Right lobe of liver (tissue), 6 donors: ENCODE measurements at regions not wholly inside any gene's neighbourhood (a gene's known extent, or its start where the extent isn't known, plus 50 kb on each side); places are given as distances from the start of the nearest gene placed in this dataset.
"Not testable (repeated sequence)": the region's sequence is repeated elsewhere in the genome, so short reads cannot be mapped to it uniquely, and the experiment has no call there.

Experiments
- ATAC-seq, 4 donors: fragments of 200-7000 bp; cut with Tn5 transposase; one replicate each; pipeline ENCODE4 v1.9.1; 2020; ENCODE audit warnings: mild to moderate bottlenecking in 4 of 4, moderate library complexity in 4 of 4
- DNase-seq, 3 donors: peaks; one replicate each; pipeline ENCODE4 v3.0.0-alpha.2; 2020
- H3K27ac ChIP-seq, 3 donors: fragments of 200-600 bp; one replicate each; pipeline ENCODE4 v1.8.0; 2022
- H3K27me3 ChIP-seq, 2 donors: fragments of 200-600 bp; one replicate each; pipeline ENCODE4 v1.8.0; 2022
- H3K36me3 ChIP-seq, 4 donors: fragments of 200-600 bp; sonication (generic) in 1 of 4; one replicate each; pipeline versions ENCODE4 v1.5.1 to v1.8.0; 2017 to 2022; ENCODE audit warnings: control low read depth in 1 of 4
- H3K4me1 ChIP-seq, 4 donors: fragments of 200-600 bp; sonication (generic) in 1 of 4; one replicate each; pipeline versions ENCODE4 v1.5.1 to v1.8.0; 2017 to 2022; ENCODE audit warnings: control low read depth in 1 of 4
- H3K4me3 ChIP-seq, 3 donors: fragments of 200-600 bp; one replicate each; pipeline ENCODE4 v1.8.0; 2022
- H3K9me3 ChIP-seq, 4 donors: fragments of 200-600 bp; sonication (generic) in 1 of 4; one replicate each; pipeline versions ENCODE4 v1.5.1 to v1.8.0; 2017 to 2022; ENCODE audit warnings: control low read depth in 1 of 4
- POLR2A ChIP-seq: fragments of 450-650 bp; IDR thresholded peaks from one replicate; pipeline ENCODE4 v1.6.1; 2017; ENCODE audit warnings: antibody characterized with exemption, mild to moderate bottlenecking
- WGBS: methylation state at CpG from one replicate; pipeline ENCODE4 v1.1.6; 2018; ENCODE audit warnings: low coverage, low lambda C conversion rate; ENCODE audit not compliant: insufficient coverage; ENCODE audit errors: missing lambda C conversion rate; 5-methylcytosine and 5-hydroxymethylcytosine counted together
- intact Hi-C, 2 donors: fragments of 100-400 bp; cut with DNase I; formaldehyde crosslinking; loops; one replicate each; pipeline versions ENCODE4 v1.11.2 to v1.14.1; 2022
- TF ChIP-seq, protein P1 (sequence below), 4 donors: fragments of 200-600 bp in 3 of 4; fragments of 450-650 bp in 1 of 4; IDR thresholded peaks; one replicate each; pipeline versions ENCODE4 v1.5.1 to v1.8.0; 2016 to 2022; ENCODE audit warnings: antibody characterized with exemption in 4 of 4, mild to moderate bottlenecking in 2 of 4
- donor health status: DM: no; HTN: yes; CAD: no.
- donor health status: DM: no; HTN: no; CAD: no.
- donor health status: DM: no; HTN: no; CAD: no.
- donor health status: DM: no; HTN: yes; CAD: no.
- donor health status: DM: no; HTN: yes; CAD: no.

GRCh38 chr6:68139130-68139529, 496.0 kb upstream of the ADGRB3 start:
- no peaks in the 10 kb centered on the region for H3K27me3 ChIP-seq
- intact Hi-C loops: no loop called here
- DNase-seq: no peak
- WGBS: 33% methylated on average over 1 of the region's 1 CpG
- TF ChIP-seq, protein P1, sequence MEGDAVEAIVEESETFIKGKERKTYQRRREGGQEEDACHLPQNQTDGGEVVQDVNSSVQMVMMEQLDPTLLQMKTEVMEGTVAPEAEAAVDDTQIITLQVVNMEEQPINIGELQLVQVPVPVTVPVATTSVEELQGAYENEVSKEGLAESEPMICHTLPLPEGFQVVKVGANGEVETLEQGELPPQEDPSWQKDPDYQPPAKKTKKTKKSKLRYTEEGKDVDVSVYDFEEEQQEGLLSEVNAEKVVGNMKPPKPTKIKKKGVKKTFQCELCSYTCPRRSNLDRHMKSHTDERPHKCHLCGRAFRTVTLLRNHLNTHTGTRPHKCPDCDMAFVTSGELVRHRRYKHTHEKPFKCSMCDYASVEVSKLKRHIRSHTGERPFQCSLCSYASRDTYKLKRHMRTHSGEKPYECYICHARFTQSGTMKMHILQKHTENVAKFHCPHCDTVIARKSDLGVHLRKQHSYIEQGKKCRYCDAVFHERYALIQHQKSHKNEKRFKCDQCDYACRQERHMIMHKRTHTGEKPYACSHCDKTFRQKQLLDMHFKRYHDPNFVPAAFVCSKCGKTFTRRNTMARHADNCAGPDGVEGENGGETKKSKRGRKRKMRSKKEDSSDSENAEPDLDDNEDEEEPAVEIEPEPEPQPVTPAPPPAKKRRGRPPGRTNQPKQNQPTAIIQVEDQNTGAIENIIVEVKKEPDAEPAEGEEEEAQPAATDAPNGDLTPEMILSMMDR (IDR thresholded peaks at IDR 0.05): no peak
- TF ChIP-seq POLR2A: no peak
- ATAC-seq: no peak
- no peaks in the 10 kb centered on the region for H3K9me3 ChIP-seq
- H3K4me1 ChIP-seq: no peaks in the 10 kb centered on the region
- no peaks in the 10 kb centered on the region for H3K36me3 ChIP-seq
- H3K4me3 ChIP-seq: no peak overlapping the region
- no peak overlapping the region for H3K27ac ChIP-seq

- no peak overlapping the region for H3K4me3 ChIP-seq
- H3K27ac ChIP-seq: no peak overlapping the region
- H3K4me1 ChIP-seq: no peaks in the 10 kb centered on the region
- H3K9me3 ChIP-seq: no peaks in the 10 kb centered on the region
- TF ChIP-seq, protein P1 (IDR thresholded peaks at IDR 0.05): no peak
- TF ChIP-seq POLR2A: no peak
- H3K27me3 ChIP-seq: no peaks in the 10 kb centered on the region
- DNase-seq: no peak
- intact Hi-C loops: no loop called here
- WGBS: 66% methylated on average over 4 of the region's 4 CpGs
- no peak for ATAC-seq
- H3K36me3 ChIP-seq: no peaks in the 10 kb centered on the region
Measured at GRCh38 chr6:68134796-68135195, 500.3 kb upstream of the ADGRB3 start.

DNA sequence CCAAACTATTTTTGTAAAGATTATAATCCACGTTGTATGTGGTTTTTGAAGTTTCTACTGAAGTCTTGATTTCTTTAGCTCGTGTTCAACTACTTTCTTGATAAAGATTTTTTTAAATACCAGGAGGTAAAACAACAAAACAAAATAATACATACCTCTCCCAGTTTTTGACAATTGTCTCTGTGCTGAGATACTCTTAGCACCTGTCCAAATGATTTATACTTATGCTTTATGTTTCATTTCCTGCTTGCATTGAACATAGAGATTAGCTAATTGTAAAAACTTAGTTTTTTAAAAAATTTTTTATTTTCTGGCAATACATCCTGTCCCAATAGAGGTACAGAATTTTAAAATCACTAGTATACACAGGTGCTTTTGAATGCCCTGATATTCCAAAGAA, 506.9 kb upstream of the ADGRB3 start:
- intact Hi-C loops: no loop called here
- 27% methylated on average over 2 of the region's 2 CpGs for WGBS

GRCh38 chr6:68127074-68127473, 508.0 kb upstream of the ADGRB3 start:
- ATAC-seq (no peak), DNase-seq (no peak)
- Histone ChIP-seq H3K36me3 (no peaks in the 10 kb centered on the region), H3K27me3 (no peaks in the 10 kb centered on the region), H3K4me3 (no peak overlapping the region), H3K4me1 (no peaks in the 10 kb centered on the region), H3K9me3 (no peaks in the 10 kb centered on the region), H3K27ac (no peak overlapping the region)
- TF ChIP-seq POLR2A: no peak
- TF ChIP-seq, protein P1 (IDR thresholded peaks at IDR 0.05): no peak
- intact Hi-C loops: no loop called here
- WGBS: 50% methylated on average over 3 of the region's 4 CpGs

More for the DNA sequence above, 506.9 kb upstream of the ADGRB3 start:
- Histone ChIP-seq H3K9me3 (no peaks in the 10 kb centered on the region), H3K27ac (no peak overlapping the region), H3K4me3 (no peak overlapping the region), H3K27me3 (no peaks in the 10 kb centered on the region), H3K4me1 (no peaks in the 10 kb centered on the region), H3K36me3 (no peaks in the 10 kb centered on the region)
- DNase-seq: no peak
- TF ChIP-seq, protein P1 (IDR thresholded peaks at IDR 0.05): no peak
- no peak for TF ChIP-seq POLR2A
- no peak for ATAC-seq

GRCh38 chr6:68126089-68126749, 508.9 kb upstream of the ADGRB3 start:
- no peaks in the 10 kb centered on the region for H3K4me1 ChIP-seq
- no peak overlapping the region for H3K4me3 ChIP-seq
- no peak for TF ChIP-seq POLR2A
- TF ChIP-seq, protein P1 (IDR thresholded peaks at IDR 0.05): no peak
- DNase-seq (no peak), ATAC-seq (no peak)
- intact Hi-C loops: no loop called here
- H3K27ac ChIP-seq: no peak overlapping the region
- WGBS: 84% methylated on average over 2 of the region's 2 CpGs
- no peaks in the 10 kb centered on the region for H3K36me3 ChIP-seq
- no peaks in the 10 kb centered on the region for H3K27me3 ChIP-seq
- H3K9me3 ChIP-seq: no peaks in the 10 kb centered on the region

DNA sequence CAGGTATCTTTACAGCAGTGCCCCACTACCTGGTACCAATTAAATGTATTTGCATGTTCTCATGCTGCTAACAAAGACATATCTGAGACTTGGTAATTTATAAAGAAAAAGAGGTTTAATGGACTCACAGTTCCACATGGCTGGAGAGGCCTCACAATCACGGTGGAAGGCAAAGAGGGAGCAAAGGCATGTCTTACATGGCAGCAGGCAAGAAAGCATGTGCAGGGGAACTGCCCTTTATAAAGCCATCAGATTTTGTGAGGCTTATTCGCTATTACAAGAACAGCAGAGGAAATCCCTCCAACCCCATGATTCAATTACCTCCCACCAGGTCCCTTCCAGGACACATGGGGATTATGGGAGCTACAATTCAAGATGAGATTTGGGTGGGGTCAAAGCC, 512.1 kb upstream of the ADGRB3 start:
- ATAC-seq, H3K27me3 ChIP-seq, intact Hi-C loops, H3K4me1 ChIP-seq, H3K36me3 ChIP-seq, H3K9me3 ChIP-seq, H3K4me3 ChIP-seq, H3K27ac ChIP-seq, DNase-seq: not testable (repeated sequence)
- WGBS: 26% methylated on average over 2 of the region's 2 CpGs
